HG03108 (cell line): ENCODE measurements at regions not wholly inside any gene's neighbourhood (a gene's known extent, or its start where the extent isn't known, plus 50 kb on each side); places are given as distances from the start of the nearest gene placed in this dataset.

Experiments
- ATAC-seq: cut with Tn5 transposase; IDR thresholded peaks from one replicate; pipeline ENCODE4 v1.9.1; 2021; ENCODE audit warnings: moderate library complexity; ENCODE audit not compliant: unreplicated experiment

GRCh38 chr15:94057305-94057704 is 174.1 kb upstream of the MCTP2 start:
- no peak for ATAC-seq

DNA sequence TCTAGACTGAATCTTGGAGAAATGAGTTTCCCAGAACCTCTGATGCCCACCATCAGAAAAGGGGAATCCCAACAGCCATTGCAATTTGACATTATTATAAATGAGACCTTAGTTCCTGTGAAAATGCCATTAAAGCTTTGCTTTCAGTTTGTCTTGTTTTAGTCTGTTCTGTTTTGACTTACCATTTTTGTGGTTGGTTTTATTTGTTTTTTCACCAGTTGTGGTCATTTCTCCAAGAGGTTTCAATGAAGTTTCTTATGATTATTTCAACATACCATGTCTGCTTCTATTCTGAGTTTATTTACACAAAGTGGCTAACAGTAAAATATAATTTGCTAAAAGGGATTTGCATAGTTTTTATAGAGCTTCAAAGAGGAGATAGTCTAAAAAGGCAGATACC is 175.0 kb upstream of the MCTP2 start:
- no peak for ATAC-seq

DNA sequence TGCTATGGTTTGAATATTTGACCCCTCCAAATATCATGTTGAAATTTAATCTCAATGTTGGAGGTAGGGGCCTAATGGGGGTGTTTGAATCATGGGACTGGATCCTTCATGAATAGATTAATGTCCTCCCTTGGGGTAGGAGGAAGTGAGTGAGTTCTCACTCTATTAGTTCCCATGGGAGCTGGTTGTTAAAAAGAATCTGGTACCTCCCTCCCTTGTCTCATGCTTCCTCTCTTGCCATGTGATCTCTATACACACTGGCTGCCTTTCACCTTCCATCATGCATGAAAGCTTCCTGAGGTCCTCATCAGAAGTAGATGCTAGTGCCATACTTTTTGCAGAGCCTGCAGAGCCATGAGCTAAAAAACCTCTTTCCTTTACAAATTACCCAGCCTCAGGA is 177.7 kb upstream of the MCTP2 start:
- no peak for ATAC-seq

DNA sequence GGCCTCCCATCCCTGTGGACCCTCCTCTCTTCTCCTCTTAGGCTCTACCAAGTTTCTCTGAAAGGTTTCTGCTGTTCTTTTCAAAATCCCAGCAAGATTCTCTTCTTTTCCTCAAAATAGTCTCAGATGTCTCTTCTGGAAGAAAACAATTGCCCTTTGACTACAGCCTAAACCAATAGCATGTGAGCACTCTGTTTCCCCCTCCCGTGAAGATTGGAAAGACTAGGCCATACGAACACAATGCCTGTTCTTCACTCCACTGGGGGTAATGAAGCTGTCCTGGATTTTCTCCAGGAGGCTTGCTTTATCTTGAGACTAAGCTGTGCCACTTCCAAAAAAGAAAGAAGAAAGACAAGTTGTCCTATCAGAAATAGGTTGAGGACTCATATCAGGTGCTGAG is 178.7 kb upstream of the MCTP2 start:
- no peak for ATAC-seq

GRCh38 chr15:94047566-94047965 is 183.8 kb upstream of the MCTP2 start:
- ATAC-seq, result no peak

DNA sequence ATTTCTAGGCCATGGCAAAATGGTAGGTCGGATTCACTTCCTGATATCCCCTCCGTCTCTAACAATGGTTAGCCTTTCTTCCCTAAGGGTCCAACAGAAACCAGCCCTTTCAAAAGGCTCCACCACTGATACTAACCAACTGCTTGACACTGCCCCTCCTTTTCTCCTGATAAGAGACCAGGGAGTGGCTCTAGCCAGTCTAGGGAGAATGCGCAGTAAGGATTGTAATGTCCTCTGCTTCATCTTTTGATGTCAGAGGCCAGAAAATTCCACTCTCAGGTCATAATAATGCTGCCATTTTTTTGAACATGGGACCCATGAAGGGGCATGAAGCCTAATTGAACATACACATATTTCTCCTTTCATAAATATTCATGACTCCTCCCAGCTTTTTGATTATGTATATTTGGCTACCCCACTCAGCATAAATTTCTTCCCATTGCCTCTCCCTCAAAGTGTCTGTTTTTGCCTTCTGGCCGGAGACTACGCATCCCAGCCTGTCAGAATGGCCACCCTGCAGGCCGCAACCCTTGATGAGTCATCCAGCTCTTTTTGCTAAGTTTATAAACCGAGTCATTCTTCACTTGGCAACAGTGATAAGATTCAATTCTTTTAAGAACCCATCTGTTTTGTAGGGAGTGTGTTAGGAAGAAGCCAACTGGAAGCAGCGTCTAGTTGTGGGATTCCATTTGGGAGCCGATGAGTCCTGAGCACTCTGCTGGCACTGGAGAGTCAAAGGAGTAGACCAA is 189.0 kb upstream of the MCTP2 start:
- no peak for ATAC-seq

DNA sequence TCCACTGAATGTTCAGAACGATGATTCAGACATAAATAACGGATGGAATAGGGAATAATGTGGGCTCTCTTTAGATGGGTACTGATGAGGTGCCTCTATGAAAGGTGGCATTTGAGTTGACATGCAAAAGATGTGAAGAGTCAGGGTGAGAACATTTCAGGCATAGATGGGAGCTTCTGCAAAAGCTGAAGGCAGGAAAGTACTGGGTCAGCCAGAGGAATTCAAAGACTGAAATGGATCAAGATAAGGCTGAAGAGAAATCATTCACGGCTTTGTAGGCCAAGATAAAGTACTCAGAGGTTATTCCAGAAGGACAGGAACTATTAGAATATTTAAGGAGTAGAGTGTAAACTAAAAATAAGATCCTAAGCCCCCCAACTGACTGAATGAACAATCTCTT is 189.6 kb upstream of the MCTP2 start:
- ATAC-seq, result no peak

GRCh38 chr15:94040541-94041248 is 190.7 kb upstream of the MCTP2 start:
- no peak for ATAC-seq

DNA sequence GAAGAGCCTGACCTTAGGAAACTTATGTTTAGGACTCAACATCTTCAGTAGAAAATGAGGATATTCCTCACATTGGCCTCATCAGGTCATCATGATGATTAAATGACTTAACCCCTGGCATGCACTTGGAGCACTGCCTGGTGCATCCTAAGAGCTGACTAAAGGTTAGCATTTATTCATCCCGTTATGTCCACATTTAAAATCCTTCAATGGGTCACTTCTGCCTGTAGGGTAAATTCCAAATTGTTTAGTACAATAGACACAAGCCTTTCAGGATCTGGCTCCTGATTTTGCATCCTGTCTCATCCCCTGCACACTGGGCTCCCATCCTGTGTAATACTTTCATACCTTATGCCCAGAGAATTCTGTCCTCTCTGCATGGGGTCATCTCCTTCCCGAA is 195.2 kb upstream of the MCTP2 start:
- no peak for ATAC-seq

DNA sequence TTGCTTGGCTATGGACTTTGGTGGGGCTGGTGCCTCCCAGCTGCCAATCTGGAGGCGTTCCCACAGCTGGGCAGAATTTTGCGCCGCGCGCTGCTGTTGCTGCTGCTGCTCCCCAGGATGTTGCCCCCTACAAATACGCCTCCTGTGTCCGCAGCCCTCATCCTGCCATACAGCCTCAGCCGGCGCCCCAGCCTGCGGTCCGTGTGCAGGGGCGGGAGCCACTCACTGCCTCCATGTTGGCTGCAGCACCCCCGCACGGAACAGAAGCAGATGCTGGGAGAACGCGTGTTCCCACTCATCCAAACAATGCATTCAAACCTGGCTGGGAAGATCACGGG is 197.7 kb upstream of the MCTP2 start:
- ATAC-seq, result no peak

GRCh38 chr15:94033014-94033682 is 198.2 kb upstream of the MCTP2 start:
- ATAC-seq, result no peak

GRCh38 chr15:94032571-94032970 is 198.8 kb upstream of the MCTP2 start:
- ATAC-seq, result no peak

DNA sequence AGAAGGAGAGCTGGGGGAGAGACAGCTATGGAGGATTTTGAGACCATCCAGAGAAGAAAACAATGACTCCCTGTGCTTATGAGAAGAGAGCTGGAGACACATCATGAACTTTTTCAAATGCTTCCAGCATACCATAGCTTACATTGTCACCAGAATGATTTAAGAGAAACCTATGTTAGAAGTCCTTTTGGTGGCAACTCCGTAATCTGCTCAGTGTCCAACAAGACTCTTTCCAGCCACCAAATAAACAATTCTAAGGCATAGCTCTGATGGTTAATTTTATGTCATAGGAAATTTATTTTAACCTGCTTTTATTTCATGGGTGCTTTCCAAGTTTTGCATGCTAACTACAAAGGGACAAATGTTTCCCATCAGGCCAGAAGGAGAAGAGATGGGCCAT is 200.3 kb upstream of the MCTP2 start:
- no peak for ATAC-seq

- ATAC-seq, result no peak
Measured at GRCh38 chr15:94029495-94029894, 201.9 kb upstream of the MCTP2 start.

- no peak for ATAC-seq
Measured at GRCh38 chr15:94028809-94029208, 202.6 kb upstream of the MCTP2 start.

DNA sequence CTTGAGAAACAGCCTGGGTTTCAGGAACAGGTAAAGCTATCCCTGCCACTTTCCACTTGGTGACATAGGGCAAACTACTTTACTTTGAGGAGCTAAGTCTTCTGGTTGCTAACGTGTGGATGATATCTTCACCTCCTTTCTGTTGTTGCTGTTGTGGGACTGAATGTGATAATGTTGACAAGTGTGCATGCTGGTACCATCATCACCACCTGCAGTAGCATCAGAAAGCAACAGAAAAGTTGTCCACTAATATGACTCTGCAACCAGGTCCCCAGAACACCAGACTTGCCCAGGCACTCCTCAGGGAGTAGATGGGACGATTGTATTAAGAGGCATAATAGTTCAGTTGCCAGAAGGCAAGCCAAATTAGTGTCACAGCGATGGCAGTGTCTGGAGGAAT is 203.2 kb upstream of the MCTP2 start:
- ATAC-seq, result no peak

GRCh38 chr15:94027581-94027980 is 203.8 kb upstream of the MCTP2 start:
- ATAC-seq, result no peak

DNA sequence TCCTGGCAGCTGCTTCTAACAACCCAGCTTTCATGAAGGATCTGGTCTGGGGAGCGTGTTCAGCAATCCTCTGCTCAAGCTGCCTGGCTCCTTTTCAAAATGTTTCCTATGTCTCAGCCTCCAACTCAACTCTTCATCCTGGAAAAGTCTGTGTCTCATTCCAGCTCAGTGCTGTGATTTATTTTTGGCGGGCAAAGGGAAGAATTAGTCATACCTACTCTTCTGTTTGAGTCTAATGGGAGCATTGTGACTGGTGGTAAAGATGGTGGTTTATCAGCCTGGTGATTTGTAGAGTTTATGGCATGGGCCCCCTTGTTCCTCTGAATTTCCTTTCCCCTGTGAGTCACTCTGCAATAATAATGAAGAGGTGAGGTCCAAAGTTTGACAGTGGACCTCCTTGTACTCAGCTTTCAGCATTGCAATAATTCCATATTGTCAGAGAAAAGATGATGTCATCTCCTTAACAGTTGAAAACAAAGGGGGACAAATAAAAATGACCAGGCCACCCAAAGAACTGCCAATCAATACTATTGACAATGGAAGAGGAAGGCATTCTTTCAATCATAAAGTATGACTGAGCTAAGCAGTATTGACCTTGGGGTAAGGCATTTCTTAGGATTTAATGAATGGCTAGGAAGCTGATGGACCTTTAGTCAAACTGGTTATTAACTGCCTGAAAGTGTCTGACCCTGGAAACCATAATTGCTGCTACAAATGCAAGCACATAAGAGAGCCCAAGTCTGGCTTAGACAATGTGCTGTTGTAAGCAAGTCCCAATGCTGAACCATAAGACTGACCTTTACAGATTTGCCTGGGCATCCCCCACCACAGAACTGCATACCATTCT is 204.7 kb upstream of the MCTP2 start:
- no peak for ATAC-seq

DNA sequence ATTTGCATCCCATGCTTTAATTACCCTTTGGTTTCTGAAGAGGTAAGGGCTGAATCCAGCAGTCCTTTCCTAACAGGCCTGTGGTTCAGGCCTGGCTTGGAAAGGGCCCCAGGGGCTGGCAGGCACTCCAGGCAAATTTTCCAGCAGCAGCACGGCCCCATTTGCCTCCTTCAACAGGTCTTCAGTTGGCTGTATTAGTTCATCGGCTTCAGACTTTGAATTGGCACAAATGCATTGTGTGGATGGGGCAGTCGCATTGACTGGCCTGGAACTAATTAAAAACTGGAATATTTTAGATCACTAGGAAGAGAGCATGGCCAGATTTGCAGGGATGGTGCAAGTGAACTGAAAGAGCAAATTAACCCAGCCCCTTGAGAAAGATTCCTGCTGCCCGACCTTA is 207.8 kb upstream of the MCTP2 start:
- no peak for ATAC-seq

DNA sequence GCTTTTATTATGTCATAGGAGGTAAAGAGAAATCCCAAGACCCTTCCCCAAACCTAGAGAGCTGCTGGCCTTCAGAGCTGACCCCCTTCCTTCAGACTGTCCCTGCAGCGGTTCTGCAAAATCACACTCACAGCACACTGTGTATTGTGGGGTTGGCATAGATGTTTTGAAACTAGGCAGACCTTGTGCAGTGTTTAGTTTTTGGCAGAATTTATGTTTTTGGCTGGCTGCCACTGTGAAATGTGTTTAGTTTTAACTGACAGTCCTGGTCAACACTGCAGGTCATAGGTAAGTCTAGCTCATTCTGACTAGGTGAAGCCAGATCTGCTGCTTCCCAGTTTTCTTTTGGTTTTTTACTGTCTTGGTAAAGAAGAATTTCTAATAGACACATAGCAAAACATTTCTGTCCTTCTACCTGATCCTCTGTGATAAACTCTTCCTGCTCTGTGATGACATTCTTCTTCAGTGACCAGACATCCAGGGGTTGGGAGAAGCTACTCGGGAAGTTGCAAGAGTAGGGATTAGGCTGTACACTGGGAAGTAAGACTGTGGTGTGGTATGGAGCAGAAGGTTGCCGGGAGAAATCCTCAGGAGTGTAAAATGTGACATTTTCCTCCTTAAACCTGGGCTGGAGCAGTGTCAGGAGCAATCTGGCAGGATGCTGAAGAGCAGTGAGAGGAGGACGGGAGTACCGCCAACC is 209.6 kb upstream of the MCTP2 start:
- ATAC-seq, result no peak

DNA sequence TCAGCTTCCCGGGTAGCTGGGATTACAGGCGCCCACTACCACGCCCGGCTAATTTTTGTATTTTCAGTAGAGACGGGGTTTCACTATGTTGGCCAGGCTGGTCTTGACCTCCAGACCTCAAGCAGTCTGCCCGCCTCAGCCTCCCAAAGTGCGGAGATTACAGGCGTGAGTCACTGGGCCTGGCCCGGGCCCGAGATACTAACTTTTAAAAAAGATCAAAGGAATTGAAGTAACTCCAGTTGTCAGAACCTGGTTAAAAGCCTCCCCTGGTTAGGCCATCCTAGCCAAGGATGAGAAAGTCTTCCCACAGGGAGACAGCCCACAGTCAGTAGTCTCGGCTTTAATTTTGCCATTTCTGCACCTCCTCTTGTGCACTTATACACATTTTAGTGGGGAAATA is 212.3 kb upstream of the MCTP2 start:
- ATAC-seq, result no peak
